OCI-LY1 (cell line): ENCODE measurements at regions not wholly inside any gene's neighbourhood (a gene's known extent, or its start where the extent isn't known, plus 50 kb on each side); places are given as distances from the start of the nearest gene placed in this dataset.

Experiments used
- H2AFZ ChIP-seq: fragments of 200-600 bp; sonication (generic), shearing (Covaris generic); 2 replicates; pipeline ENCODE4 v1.6.0; 2014; ENCODE audit warnings: antibody characterized with exemption, mild to moderate bottlenecking, low read length
- H3F3A ChIP-seq: fragments of 200-600 bp; sonication (generic), shearing (Covaris generic); 2 replicates; pipeline ENCODE4 v1.6.0; 2014; ENCODE audit warnings: mild to moderate bottlenecking, antibody characterized with exemption, low read length, moderate library complexity; ENCODE audit not compliant: insufficient read depth
- H3K27ac ChIP-seq: fragments of 200-600 bp; sonication (generic); 2 replicates; pipeline ENCODE4 v1.5.1; 2014; ENCODE audit warnings: low read length, mixed run types, mild to moderate bottlenecking, low read depth; ENCODE audit not compliant: poor library complexity, severe bottlenecking
- H3K27me3 ChIP-seq: fragments of 200-600 bp; sonication (generic); 2 replicates; pipeline ENCODE4 v1.6.0; 2014; ENCODE audit warnings: antibody characterized with exemption, mild to moderate bottlenecking, low read length, moderate library complexity; ENCODE audit not compliant: insufficient read depth
- H3K36me3 ChIP-seq: fragments of 200-600 bp; sonication (generic); 2 replicates; pipeline ENCODE4 v1.6.1; 2014; ENCODE audit warnings: mild to moderate bottlenecking, antibody characterized with exemption, low read length, moderate library complexity, mixed read lengths; ENCODE audit not compliant: insufficient read depth
- H3K4me1 ChIP-seq: fragments of 200-600 bp; sonication (generic); 2 replicates; pipeline ENCODE4 v1.5.1; 2014; ENCODE audit warnings: mild to moderate bottlenecking, low read length, moderate library complexity; ENCODE audit not compliant: insufficient read depth, severe bottlenecking
- H3K4me2 ChIP-seq: fragments of 200-600 bp; sonication (generic), shearing (Covaris generic); 2 replicates; pipeline ENCODE4 v1.6.1; 2014; ENCODE audit warnings: low read length
- H3K4me3 ChIP-seq: fragments of 200-600 bp; sonication (generic); 2 replicates; pipeline ENCODE4 v1.5.1; 2014; ENCODE audit warnings: low read length, low read depth, mild to moderate bottlenecking, mixed read lengths; ENCODE audit not compliant: poor library complexity, severe bottlenecking
- H3K79me2 ChIP-seq: fragments of 200-600 bp; shearing (Covaris generic); 2 replicates; pipeline ENCODE4 v1.6.1; 2016; ENCODE audit warnings: mixed run types, low read length, mixed read lengths; ENCODE audit not compliant: insufficient read depth
- H3K9ac ChIP-seq: fragments of 200-600 bp; sonication (generic), shearing (Covaris generic); 2 replicates; pipeline ENCODE4 v1.6.1; 2014; ENCODE audit warnings: mild to moderate bottlenecking, low read length, mixed read lengths
- H3K9me2 ChIP-seq: fragments of 200-600 bp; sonication (generic), shearing (Covaris generic); 2 replicates; pipeline ENCODE4 v1.6.1; 2014; ENCODE audit warnings: low read depth, mild to moderate bottlenecking, low read length, mixed read lengths
- H3K9me3 ChIP-seq: fragments of 200-600 bp; shearing (Covaris generic); 2 replicates; pipeline ENCODE4 v1.6.1; 2014; ENCODE audit warnings: low read length, mixed read lengths
- H4K20me1 ChIP-seq: fragments of 200-600 bp; sonication (generic), shearing (Covaris generic); 2 replicates; pipeline ENCODE4 v1.6.0; 2016; ENCODE audit warnings: mild to moderate bottlenecking, low read length; ENCODE audit not compliant: insufficient read depth
- EZH2 ChIP-seq: fragments of 200-600 bp; sonication (generic), shearing (Covaris generic); IDR thresholded peaks from 2 replicates; pipeline ENCODE4 v1.8.0; 2017; ENCODE audit warnings: borderline replicate concordance, mixed run types, mild to moderate bottlenecking, antibody characterized with exemption, low read length, moderate library complexity, mixed read lengths
- TF ChIP-seq, protein P1 (sequence below): fragments of 200-600 bp; sonication (generic), shearing (Covaris generic); IDR thresholded peaks from 2 replicates; pipeline ENCODE4 v1.5.1; 2017; ENCODE audit warnings: mild to moderate bottlenecking, antibody characterized with exemption, low read length, moderate library complexity, mixed read lengths

DNA sequence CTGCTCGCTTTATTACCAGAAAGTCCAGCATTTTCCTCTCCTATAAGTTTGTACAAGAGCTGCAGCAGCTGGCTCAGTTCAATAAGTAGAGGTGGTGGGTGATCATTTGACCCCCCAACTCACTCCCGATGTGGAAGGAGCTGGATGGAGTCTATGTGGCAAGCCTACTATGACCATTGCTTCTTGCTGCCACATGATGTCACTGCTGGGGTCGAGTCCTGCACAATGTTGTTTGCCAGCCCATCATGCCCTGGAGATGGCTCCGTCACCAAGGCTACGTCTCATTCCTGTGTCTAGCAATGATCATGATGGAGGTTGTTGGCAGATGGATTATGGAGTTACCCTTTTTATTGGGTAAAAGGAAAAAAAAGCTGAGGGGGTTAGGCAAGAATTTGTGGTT, 266.3 kb downstream of the PSAT1 start:
- Histone ChIP-seq H4K20me1 (no peaks in the 10 kb centered on the region), H3K4me1 (no peaks in the 10 kb centered on the region), H2AFZ (no peak overlapping the region), H3K4me2 (no peak overlapping the region), H3K27ac (no peak overlapping the region), H3K9me3 (no peaks in the 10 kb centered on the region), H3K9ac (no peak overlapping the region), H3K4me3 (no peak overlapping the region), H3K27me3 (no peaks in the 10 kb centered on the region), H3K36me3 (no peaks in the 10 kb centered on the region), H3K79me2 (no peaks in the 10 kb centered on the region), H3F3A (no peaks in the 10 kb centered on the region), H3K9me2 (no peaks in the 10 kb centered on the region)
- TF ChIP-seq, protein P1, sequence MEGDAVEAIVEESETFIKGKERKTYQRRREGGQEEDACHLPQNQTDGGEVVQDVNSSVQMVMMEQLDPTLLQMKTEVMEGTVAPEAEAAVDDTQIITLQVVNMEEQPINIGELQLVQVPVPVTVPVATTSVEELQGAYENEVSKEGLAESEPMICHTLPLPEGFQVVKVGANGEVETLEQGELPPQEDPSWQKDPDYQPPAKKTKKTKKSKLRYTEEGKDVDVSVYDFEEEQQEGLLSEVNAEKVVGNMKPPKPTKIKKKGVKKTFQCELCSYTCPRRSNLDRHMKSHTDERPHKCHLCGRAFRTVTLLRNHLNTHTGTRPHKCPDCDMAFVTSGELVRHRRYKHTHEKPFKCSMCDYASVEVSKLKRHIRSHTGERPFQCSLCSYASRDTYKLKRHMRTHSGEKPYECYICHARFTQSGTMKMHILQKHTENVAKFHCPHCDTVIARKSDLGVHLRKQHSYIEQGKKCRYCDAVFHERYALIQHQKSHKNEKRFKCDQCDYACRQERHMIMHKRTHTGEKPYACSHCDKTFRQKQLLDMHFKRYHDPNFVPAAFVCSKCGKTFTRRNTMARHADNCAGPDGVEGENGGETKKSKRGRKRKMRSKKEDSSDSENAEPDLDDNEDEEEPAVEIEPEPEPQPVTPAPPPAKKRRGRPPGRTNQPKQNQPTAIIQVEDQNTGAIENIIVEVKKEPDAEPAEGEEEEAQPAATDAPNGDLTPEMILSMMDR: no peak
- no peak for TF ChIP-seq EZH2

DNA sequence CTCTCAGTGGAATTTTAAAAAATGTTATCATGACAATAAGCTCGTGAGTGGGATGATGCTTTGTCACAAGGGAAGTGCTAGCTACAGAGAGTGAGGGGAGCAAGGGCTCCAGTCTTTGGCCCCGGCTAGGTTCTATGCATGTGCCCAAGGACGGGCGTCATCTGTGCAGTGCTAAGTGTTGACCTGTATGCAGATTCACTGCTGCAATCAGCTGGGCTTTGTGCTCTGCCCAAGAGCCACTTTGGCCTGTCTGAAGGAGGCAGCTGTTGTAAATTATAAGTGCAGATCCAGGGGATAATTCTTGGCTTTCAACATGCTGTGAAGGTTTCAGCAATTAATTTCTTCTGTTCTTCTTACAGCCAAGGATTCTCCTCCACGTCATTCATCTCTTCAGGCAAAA, 268.6 kb downstream of the PSAT1 start:
- H4K20me1 ChIP-seq: no peaks in the 10 kb centered on the region
- no peak overlapping the region for H3K4me3 ChIP-seq
- no peaks in the 10 kb centered on the region for H3K4me1 ChIP-seq
- no peak overlapping the region for H3K9ac ChIP-seq
- H3K27me3 ChIP-seq: no peaks in the 10 kb centered on the region
- no peak overlapping the region for H2AFZ ChIP-seq
- H3K4me2 ChIP-seq: no peak overlapping the region
- no peaks in the 10 kb centered on the region for H3K9me3 ChIP-seq
- no peak overlapping the region for H3K27ac ChIP-seq
- H3K79me2 ChIP-seq: no peaks in the 10 kb centered on the region
- no peaks in the 10 kb centered on the region for H3K9me2 ChIP-seq
- TF ChIP-seq, protein P1: no peak
- no peak for TF ChIP-seq EZH2
- no peaks in the 10 kb centered on the region for H3K36me3 ChIP-seq
- no peaks in the 10 kb centered on the region for H3F3A ChIP-seq

DNA sequence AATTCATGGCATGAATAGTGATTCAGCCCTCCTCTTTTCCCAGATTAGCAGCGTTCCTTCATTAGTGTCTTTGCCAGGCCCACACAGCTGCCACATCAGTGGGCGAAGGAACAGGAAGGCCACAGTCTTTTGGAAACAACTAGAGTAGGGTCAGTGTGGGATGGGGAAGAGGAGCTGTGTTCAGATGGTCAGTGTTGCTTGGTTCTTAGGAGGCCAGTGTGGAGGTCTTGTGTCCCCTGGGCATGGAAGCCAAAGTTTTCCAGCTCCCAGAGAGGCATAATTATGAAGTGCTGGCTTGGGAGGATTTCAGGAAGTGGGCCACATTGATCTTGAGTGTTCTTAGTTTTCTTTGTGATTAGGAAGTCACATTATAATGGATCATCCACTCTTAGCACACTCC, 269.6 kb downstream of the PSAT1 start:
- H3K9ac ChIP-seq: no peak overlapping the region
- H3K9me3 ChIP-seq: no peaks in the 10 kb centered on the region
- H3K36me3 ChIP-seq: no peaks in the 10 kb centered on the region
- H3K4me3 ChIP-seq: no peak overlapping the region
- no peak overlapping the region for H3K27ac ChIP-seq
- no peaks in the 10 kb centered on the region for H3K4me1 ChIP-seq
- no peaks in the 10 kb centered on the region for H3K27me3 ChIP-seq
- H3K79me2 ChIP-seq: no peaks in the 10 kb centered on the region
- H4K20me1 ChIP-seq: no peaks in the 10 kb centered on the region
- H2AFZ ChIP-seq: no peak overlapping the region
- H3K4me2 ChIP-seq: no peak overlapping the region
- H3K9me2 ChIP-seq: no peaks in the 10 kb centered on the region
- TF ChIP-seq, protein P1: no peak
- TF ChIP-seq EZH2: no peak
- H3F3A ChIP-seq: no peaks in the 10 kb centered on the region
